HCT116 (cell line): ENCODE measurements at regions not wholly inside any gene's neighbourhood (a gene's known extent, or its start where the extent isn't known, plus 50 kb on each side); places are given as distances from the start of the nearest gene placed in this dataset.

Experiments
- ATAC-seq: fragments of 200-7000 bp; cut with Tn5 transposase; 2 replicates; pipeline ENCODE4 v1.9.1; 2020; ENCODE audit warnings: mild to moderate bottlenecking, moderate library complexity
- BruUV-seq: library from RNA; stranded (reverse); fragments of 400-500 nt; replicated peaks from 2 replicates; lab custom pipeline; 2021; lab: Mats Ljungman, UMichigan
- CTCF ChIA-PET: fragments of 300-600 bp; sonication (Branson Sonifier 250); formaldehyde crosslinking; loops from one replicate; lab custom pipeline; 2021; ENCODE audit warnings: antibody characterized with exemption; lab: Charles Lee
- POLR2A ChIA-PET: fragments of 300-600, 350-600 bp; sonication (Branson Sonifier 250); formaldehyde crosslinking; loops from one replicate; lab custom pipeline; 2021; ENCODE audit warnings: antibody characterized with exemption; lab: Charles Lee
- RAD21 ChIA-PET, 2 experiments: fragments of 300-600 bp; sonication (Branson Sonifier 250); formaldehyde crosslinking; loops; one replicate each; lab custom pipeline; 2023; ENCODE audit warnings: low total read pairs in 2 of 2; ENCODE audit not compliant: uncharacterized antibody in 2 of 2, unreplicated experiment in 2 of 2, low non-redundant PET in 1 of 2; lab: Charles Lee
- DNase-seq: peaks from one replicate; pipeline ENCODE4 v3.0.0-alpha.2; 2010; ENCODE audit warnings: low read depth, low spot score
- H2AFZ ChIP-seq: fragments of 200-600 bp; shearing (Covaris generic), sonication (generic); 2 replicates; pipeline ENCODE4 v1.6.1; 2017; ENCODE audit warnings: low read depth, mixed run types, mixed read lengths, antibody characterized with exemption, low read length; ENCODE audit not compliant: poor library complexity, severe bottlenecking
- H3K27ac ChIP-seq: 2 replicates; pipeline ENCODE4 v1.5.1; 2012; ENCODE audit warnings: low read depth, low read length
- H3K27me3 ChIP-seq: fragments of 200-600 bp; sonication (generic); 2 replicates; pipeline ENCODE4 v1.6.1; 2016; ENCODE audit warnings: mixed run types, low read length, mixed read lengths; ENCODE audit not compliant: insufficient read depth
- H3K36me3 ChIP-seq, 2 experiments: fragments of 200-500 bp in 1 of 2; fragments of 200-600 bp in 1 of 2; sonication (Bioruptor generic) in 1 of 2; sonication (generic) in 1 of 2; 2 replicates each; pipeline versions ENCODE4 v1.5.1 to v1.6.1; 2014 to 2016; ENCODE audit warnings: low read length in 2 of 2, inconsistent platforms in 1 of 2, mixed read lengths in 1 of 2, mixed run types in 1 of 2; ENCODE audit not compliant: insufficient read depth in 2 of 2, control insufficient read depth in 1 of 2
- H3K4me1 ChIP-seq, 2 experiments: fragments of 200-600 bp in 1 of 2; sonication (generic) in 1 of 2; 2 replicates each; pipeline versions ENCODE4 v1.5.1 to v1.6.1; 2012 to 2017; ENCODE audit warnings: low read length in 2 of 2, inconsistent platforms in 1 of 2, mild to moderate bottlenecking in 1 of 2, mixed read lengths in 1 of 2, mixed run types in 1 of 2, moderate library complexity in 1 of 2; ENCODE audit not compliant: insufficient read depth in 2 of 2, control insufficient read depth in 1 of 2
- H3K4me2 ChIP-seq: fragments of 200-600 bp; sonication (generic); 2 replicates; pipeline ENCODE4 v1.6.1; 2017; ENCODE audit warnings: mixed run types, low read length, mixed read lengths
- H3K4me3 ChIP-seq, 2 experiments: fragments of 200-600 bp in 1 of 2; sonication (generic) in 1 of 2; replicated peaks in 1 of 2; 2 replicates each; pipeline ENCODE4 v1.5.1; 2011 to 2016; ENCODE audit warnings: low read length in 2 of 2, control low read depth in 1 of 2, low read depth in 1 of 2, mild to moderate bottlenecking in 1 of 2, mixed read lengths in 1 of 2, mixed run types in 1 of 2
- H3K79me2 ChIP-seq: fragments of 200-600 bp; sonication (generic); 2 replicates; pipeline ENCODE4 v1.6.1; 2017; ENCODE audit warnings: mild to moderate bottlenecking, mixed run types, low read length, moderate library complexity, mixed read lengths; ENCODE audit not compliant: insufficient read depth
- H3K9ac ChIP-seq: fragments of 200-600 bp; sonication (generic); 2 replicates; pipeline ENCODE4 v1.6.1; 2016; ENCODE audit warnings: low read length, mixed read lengths
- H3K9me2 ChIP-seq: fragments of 200-600 bp; sonication (generic), shearing (Covaris generic); 2 replicates; pipeline ENCODE4 v1.6.1; 2017; ENCODE audit warnings: mixed run types, mild to moderate bottlenecking, moderate library complexity; ENCODE audit not compliant: insufficient read depth
- H3K9me3 ChIP-seq, 2 experiments: fragments of 200-500 bp in 1 of 2; fragments of 200-600 bp in 1 of 2; sonication (Bioruptor generic) in 1 of 2; sonication (generic) in 1 of 2; 2 replicates each; pipeline ENCODE4 v1.6.1; 2014 to 2017; ENCODE audit warnings: low read length in 2 of 2, mixed read lengths in 2 of 2, inconsistent platforms in 1 of 2, low read depth in 1 of 2, mild to moderate bottlenecking in 1 of 2, mixed run types in 1 of 2, moderate library complexity in 1 of 2; ENCODE audit not compliant: control insufficient read depth in 1 of 2, insufficient read depth in 1 of 2
- H4K20me1 ChIP-seq: fragments of 200-600 bp; sonication (generic), shearing (Covaris generic); 2 replicates; pipeline ENCODE4 v1.6.1; 2017; ENCODE audit warnings: mixed run types, mild to moderate bottlenecking, moderate library complexity; ENCODE audit not compliant: insufficient read depth
- CBX3 ChIP-seq: IDR thresholded peaks from 2 replicates; pipeline ENCODE4 v1.6.1; 2012; ENCODE audit warnings: low read depth
- EZH2 ChIP-seq: fragments of 200-600 bp; sonication (generic); IDR thresholded peaks from 2 replicates; pipeline ENCODE4 v1.6.1; 2017; ENCODE audit warnings: antibody characterized with exemption, mixed run types
- EZH2phosphoT487 ChIP-seq: fragments of 200-600 bp; IDR thresholded peaks from 2 replicates; pipeline ENCODE4 v1.6.1; 2018; ENCODE audit warnings: antibody characterized with exemption, borderline replicate concordance
- FOSL1 ChIP-seq: IDR thresholded peaks from 2 replicates; pipeline ENCODE4 v1.6.1; 2012; ENCODE audit warnings: low read depth
- JUND ChIP-seq: IDR thresholded peaks from 2 replicates; pipeline ENCODE4 v1.6.1; 2012
- POLR2A ChIP-seq: IDR thresholded peaks from 2 replicates; pipeline ENCODE4 v1.7.0; 2011; ENCODE audit warnings: borderline replicate concordance; ENCODE audit not compliant: insufficient read depth, insufficient read length; ENCODE audit errors: extremely low read depth
- POLR2AphosphoS5 ChIP-seq: IDR thresholded peaks from 2 replicates; pipeline ENCODE4 v1.6.1; 2011; ENCODE audit warnings: mild to moderate bottlenecking, low read depth, low read length, moderate library complexity
- RAD21 ChIP-seq: IDR thresholded peaks from 2 replicates; pipeline ENCODE4 v1.6.1; 2012; ENCODE audit warnings: low read depth, mild to moderate bottlenecking
- SIN3A ChIP-seq: IDR thresholded peaks from 2 replicates; pipeline ENCODE4 v1.6.1; 2012; ENCODE audit warnings: low read depth
- SP1 ChIP-seq: IDR thresholded peaks from 2 replicates; pipeline ENCODE4 v1.6.1; 2012; ENCODE audit warnings: low read depth
- SRF ChIP-seq: IDR thresholded peaks from 2 replicates; pipeline ENCODE4 v1.6.1; 2012; ENCODE audit warnings: low read depth
- TCF7L2 ChIP-seq: IDR thresholded peaks from 2 replicates; pipeline ENCODE4 v1.7.0; 2011; ENCODE audit warnings: borderline replicate concordance, inconsistent platforms; ENCODE audit not compliant: insufficient read depth, insufficient read length; ENCODE audit errors: extremely low read depth
- YY1 ChIP-seq: IDR thresholded peaks from 2 replicates; pipeline ENCODE4 v1.6.1; 2011; ENCODE audit warnings: low read length, low read depth, moderate library complexity, mild to moderate bottlenecking; ENCODE audit not compliant: insufficient replicate concordance; ENCODE audit errors: extremely low read depth
- ZFX ChIP-seq: fragments of 450-650 bp; IDR thresholded peaks from 2 replicates; pipeline ENCODE4 v1.6.1; 2017
- ZNF274 ChIP-seq: fragments of 200-500 bp; sonication (Bioruptor generic); IDR thresholded peaks from 2 replicates; pipeline ENCODE4 v1.6.1; 2014; ENCODE audit warnings: mild to moderate bottlenecking, low read depth, low read length, inconsistent platforms
- intact Hi-C: fragments of 100-400 bp; cut with micrococcal nuclease; formaldehyde crosslinking; loops from 2 replicates; pipeline ENCODE4 v1.10.0; 2022
- TF ChIP-seq, protein P1 (sequence below): IDR thresholded peaks from 2 replicates; pipeline ENCODE4 v1.6.1; 2012

DNA sequence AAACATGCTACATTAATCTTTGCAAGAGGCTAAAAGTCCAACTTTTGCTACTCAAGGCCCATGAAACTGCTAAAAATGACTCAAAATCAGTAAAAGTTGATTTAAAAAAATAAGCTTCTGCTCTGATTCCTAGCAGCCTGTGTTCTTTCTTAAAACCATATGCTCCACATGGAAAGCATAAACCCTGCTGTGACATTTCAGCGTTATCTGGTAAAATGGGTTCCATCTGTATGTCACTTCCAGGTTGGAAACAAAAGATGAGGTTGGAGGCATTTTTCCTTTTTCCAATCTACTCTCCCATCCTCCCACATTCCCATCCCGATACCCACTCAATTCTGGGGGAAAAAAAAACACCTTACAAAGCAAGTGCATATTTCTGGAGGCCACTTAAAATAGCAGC, 439.5 kb downstream of the NEBL start:
- RAD21 ChIA-PET, result no interaction called here
- intact Hi-C loops, result no loop called here
- no peak overlapping the region for H3K4me3 ChIP-seq
- no peaks in the 10 kb centered on the region for H4K20me1 ChIP-seq
- POLR2A ChIA-PET, result no interaction called here
- H3K36me3 ChIP-seq, result no peaks in the 10 kb centered on the region
- H3K9me2 ChIP-seq, result no peaks in the 10 kb centered on the region
- no peak overlapping the region for H2AFZ ChIP-seq
- ATAC-seq, result no peak
- H3K79me2 ChIP-seq, result no peaks in the 10 kb centered on the region
- DNase-seq, result no peak
- CTCF ChIA-PET, result no interaction called here
- no peak overlapping the region for H3K27ac ChIP-seq
- H3K9me3 ChIP-seq, result peaks cover 0 to 5% of the 10 kb centered on the region in 2 experiments; a peak in 2 of 4 replicates
- H3K4me2 ChIP-seq, result no peak overlapping the region
- no peaks in the 10 kb centered on the region for H3K27me3 ChIP-seq
- no peak overlapping the region for H3K9ac ChIP-seq
- BruUV-seq, result no TSS peak
- no peak for TF ChIP-seq EZH2phosphoT487
- TF ChIP-seq SIN3A, result no peak
- TF ChIP-seq YY1, result no peak
- TF ChIP-seq SP1, result no peak
- TF ChIP-seq POLR2AphosphoS5, result no peak
- TF ChIP-seq CBX3, result no peak
- no peak for TF ChIP-seq RAD21
- TF ChIP-seq SRF, result no peak
- no peak for TF ChIP-seq ZFX
- TF ChIP-seq, protein P1, sequence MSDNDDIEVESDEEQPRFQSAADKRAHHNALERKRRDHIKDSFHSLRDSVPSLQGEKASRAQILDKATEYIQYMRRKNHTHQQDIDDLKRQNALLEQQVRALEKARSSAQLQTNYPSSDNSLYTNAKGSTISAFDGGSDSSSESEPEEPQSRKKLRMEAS, result no peak
- TF ChIP-seq ZNF274, result no peak
- no peak for TF ChIP-seq EZH2
- no peak for TF ChIP-seq JUND
- TF ChIP-seq FOSL1, result no peak
- TF ChIP-seq, all 23 proteins: peak for 0
- no peaks in the 10 kb centered on the region for H3K4me1 ChIP-seq

DNA sequence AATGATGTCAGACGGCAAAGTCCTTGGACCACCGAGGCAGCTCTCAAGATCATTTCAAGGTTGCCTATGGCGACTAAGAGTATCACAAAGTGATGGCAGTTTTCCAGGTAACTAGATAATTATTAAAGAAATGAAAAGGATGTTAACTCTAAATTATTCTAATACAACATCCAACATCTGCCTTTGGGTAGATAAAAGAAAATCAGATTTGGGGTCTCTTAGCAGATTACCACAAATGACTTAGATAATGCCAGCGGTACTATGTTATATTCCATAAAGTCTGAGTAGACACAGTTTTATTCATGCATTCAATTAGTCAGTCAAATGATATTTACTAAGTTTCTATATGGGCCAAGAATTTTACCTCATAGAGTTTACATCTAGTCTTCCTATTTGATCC, 441.3 kb downstream of the NEBL start:
- intact Hi-C loops, result no loop called here
- no TSS peak for BruUV-seq
- no peak for ATAC-seq
- Histone ChIP-seq H3K4me2 (no peak overlapping the region), H3K9me2 (no peaks in the 10 kb centered on the region), H3K27ac (no peak overlapping the region), H3K79me2 (no peaks in the 10 kb centered on the region), H4K20me1 (no peaks in the 10 kb centered on the region), H3K4me3 (no peak overlapping the region), H3K9me3 (peaks cover 3 to 5% of the 10 kb centered on the region in 2 experiments; a peak in 2 of 4 replicates), H3K36me3 (no peaks in the 10 kb centered on the region), H3K27me3 (no peaks in the 10 kb centered on the region), H3K4me1 (no peaks in the 10 kb centered on the region), H2AFZ (no peak overlapping the region), H3K9ac (no peak overlapping the region)
- ChIA-PET CTCF (no interaction called here), RAD21 (no interaction called here), POLR2A (no interaction called here)
- TF ChIP-seq SRF (no peak), EZH2 (no peak), TCF7L2 (no peak), JUND (no peak), FOSL1 (no peak), POLR2A (no peak), SP1 (no peak)
- DNase-seq, result no peak
